Muscle of leg (tissue), 3 donors: ENCODE measurements at regions not wholly inside any gene's neighbourhood (a gene's known extent, or its start where the extent isn't known, plus 50 kb on each side); places are given as distances from the start of the nearest gene placed in this dataset.
A peak's percentile ranks its signal among the peaks of the same experiment; 100 is the strongest.

Experiments
- DNase-seq: peaks from one replicate; pipeline ENCODE4 v3.0.0; 2013
- H3K27ac ChIP-seq: one replicate; pipeline ENCODE4 v1.5.1; 2013; ENCODE audit warnings: mild to moderate bottlenecking, low read length, control low read depth
- H3K27me3 ChIP-seq: one replicate; pipeline ENCODE4 v1.6.1; 2013; ENCODE audit warnings: low read length; ENCODE audit not compliant: control insufficient read depth, insufficient read depth
- H3K36me3 ChIP-seq: one replicate; pipeline ENCODE4 v1.6.1; 2013; ENCODE audit warnings: low read length; ENCODE audit not compliant: control insufficient read depth, insufficient read depth
- H3K4me1 ChIP-seq: one replicate; pipeline ENCODE4 v1.6.1; 2013; ENCODE audit warnings: low read length; ENCODE audit not compliant: control insufficient read depth, insufficient read depth
- H3K4me3 ChIP-seq: one replicate; pipeline ENCODE4 v1.5.1; 2013; ENCODE audit warnings: low read length, control low read depth
- H3K9me3 ChIP-seq: replicated peaks from 2 replicates; pipeline ENCODE4 v1.6.1; 2013; ENCODE audit warnings: low read depth, low read length; ENCODE audit not compliant: control insufficient read depth
- WGBS: methylation state at CpG from one replicate; pipeline ENCODE4 v1.1.5; 2013; ENCODE audit warnings: missing lambda C conversion rate; ENCODE audit not compliant: insufficient coverage; 5-methylcytosine and 5-hydroxymethylcytosine counted together

GRCh38 chr12:76155157-76155670 is 70.7 kb upstream of the NAP1L1 start:
- no peak overlapping the region for H3K27ac ChIP-seq

GRCh38 chr12:76153616-76154015 is 69.1 kb upstream of the NAP1L1 start:
- Histone ChIP-seq H3K27ac (no peak overlapping the region), H3K27me3 (no peaks in the 10 kb centered on the region), H3K9me3 (no peaks in the 10 kb centered on the region), H3K4me3 (no peak overlapping the region), H3K4me1 (no peaks in the 10 kb centered on the region), H3K36me3 (no peaks in the 10 kb centered on the region)
- no CpG with 5 or more reads among the region's 3 CpGs for WGBS
- no peak for DNase-seq

More at GRCh38 chr12:76155157-76155670, 70.7 kb upstream of the NAP1L1 start:
- WGBS: no CpG with 5 or more reads among the region's 2 CpGs
- DNase-seq: peak; percentile 23
- Histone ChIP-seq H3K4me1 (no peaks in the 10 kb centered on the region), H3K36me3 (no peaks in the 10 kb centered on the region), H3K4me3 (no peak overlapping the region), H3K9me3 (no peaks in the 10 kb centered on the region), H3K27me3 (no peaks in the 10 kb centered on the region)

GRCh38 chr12:76152181-76152807 is 67.8 kb upstream of the NAP1L1 start:
- peak; percentile 43 for DNase-seq
- Histone ChIP-seq H3K27me3 (no peaks in the 10 kb centered on the region), H3K27ac (no peak overlapping the region), H3K9me3 (no peaks in the 10 kb centered on the region), H3K36me3 (no peaks in the 10 kb centered on the region), H3K4me3 (no peak overlapping the region), H3K4me1 (no peaks in the 10 kb centered on the region)
- 60% methylated on average over 1 of the region's 4 CpGs for WGBS

GRCh38 chr12:76144245-76144549 is 59.7 kb upstream of the NAP1L1 start:
- H3K27ac ChIP-seq: no peak overlapping the region
- no peak overlapping the region for H3K4me3 ChIP-seq

GRCh38 chr12:76143343-76144244 is 59.1 kb upstream of the NAP1L1 start:
- no peaks in the 10 kb centered on the region for H3K36me3 ChIP-seq
- H3K27me3 ChIP-seq: no peaks in the 10 kb centered on the region
- H3K4me3 ChIP-seq: no peak overlapping the region
- H3K4me1 ChIP-seq: no peaks in the 10 kb centered on the region
- WGBS: no CpG with 5 or more reads among the region's 6 CpGs
- H3K27ac ChIP-seq: no peak overlapping the region
- H3K9me3 ChIP-seq: no peaks in the 10 kb centered on the region
- DNase-seq: no peak

More at GRCh38 chr12:76144245-76144549, 59.7 kb upstream of the NAP1L1 start:
- Histone ChIP-seq H3K9me3 (no peaks in the 10 kb centered on the region), H3K36me3 (no peaks in the 10 kb centered on the region), H3K4me1 (no peaks in the 10 kb centered on the region), H3K27me3 (no peaks in the 10 kb centered on the region)
- WGBS: no CpG with 5 or more reads among the region's 1 CpG
- DNase-seq: peak; percentile 25

- Histone ChIP-seq H3K4me1 (no peaks in the 10 kb centered on the region), H3K36me3 (no peaks in the 10 kb centered on the region), H3K4me3 (no peak overlapping the region), H3K27ac (no peak overlapping the region), H3K9me3 (peaks cover 5% of the 10 kb centered on the region), H3K27me3 (no peaks in the 10 kb centered on the region)
- no peak for DNase-seq
- WGBS: no CpG with 5 or more reads among the region's 3 CpGs
These were observed 57.8 kb upstream of the NAP1L1 start for GRCh38 chr12:76142305-76142704.

GRCh38 chr12:76138656-76139055 is 54.2 kb upstream of the NAP1L1 start:
- Histone ChIP-seq H3K4me3 (no peak overlapping the region), H3K9me3 (peaks cover 5% of the 10 kb centered on the region), H3K36me3 (no peaks in the 10 kb centered on the region), H3K27ac (no peak overlapping the region), H3K4me1 (no peaks in the 10 kb centered on the region), H3K27me3 (no peaks in the 10 kb centered on the region)
- DNase-seq: no peak
- no CpG with 5 or more reads among the region's 2 CpGs for WGBS

- no CpG with 5 or more reads among the region's 6 CpGs for WGBS
- H3K4me3 ChIP-seq: no peak overlapping the region
- no peak for DNase-seq
- H3K27ac ChIP-seq: no peak overlapping the region
- H3K4me1 ChIP-seq: no peaks in the 10 kb centered on the region
- H3K36me3 ChIP-seq: no peaks in the 10 kb centered on the region
- peaks cover 5% of the 10 kb centered on the region for H3K9me3 ChIP-seq
- no peaks in the 10 kb centered on the region for H3K27me3 ChIP-seq
These were observed 53.1 kb upstream of the NAP1L1 start for GRCh38 chr12:76137606-76138005.

- Histone ChIP-seq H3K9me3 (peaks cover 5% of the 10 kb centered on the region), H3K27me3 (no peaks in the 10 kb centered on the region), H3K4me1 (no peaks in the 10 kb centered on the region), H3K36me3 (no peaks in the 10 kb centered on the region), H3K27ac (no peak overlapping the region), H3K4me3 (no peak overlapping the region)
- DNase-seq: no peak
These were observed 51.0 kb upstream of the NAP1L1 start for GRCh38 chr12:76135456-76135855.
